ENCODE measurements at regions not wholly inside any gene's neighbourhood (a gene's known extent, or its start where the extent isn't known, plus 50 kb on each side); places are given as distances from the start of the nearest gene placed in this dataset.

GRCh38 chr1:195820925-195821324, 787.3 kb downstream of the KCNT2 start:
- no peaks in the 10 kb centered on the region for H3K9me3 Mint-ChIP-seq
- Histone ChIP-seq H3K4me3 (no peak overlapping the region), H3K27me3 (no peaks in the 10 kb centered on the region), H3K4me2 (no peak overlapping the region), H3K79me2 (ENCODE audit: low read depth) (no peaks in the 10 kb centered on the region), H3K27ac (no peak overlapping the region), H3K9me3 (ENCODE audit: low read depth) (no peaks in the 10 kb centered on the region), H3K36me3 (no peaks in the 10 kb centered on the region), H4K20me1 (ENCODE audit: low read depth) (no peaks in the 10 kb centered on the region), H3K9ac (no peak overlapping the region), H2AFZ (replicated peaks) (no peak overlapping the region), H3K4me1 (no peaks in the 10 kb centered on the region), H3F3A (ENCODE audit: low read depth) (no peaks in the 10 kb centered on the region)
- no peak overlapping the region for H3K27ac Mint-ChIP-seq
- TF ChIP-seq CTCF (IDR thresholded peaks at IDR 0.05), result no peak
- TF ChIP-seq EZH2phosphoT487 (IDR thresholded peaks at IDR 0.05), result no peak
- TF ChIP-seq EZH2 (IDR thresholded peaks at IDR 0.05), result no peak
- no peaks in the 10 kb centered on the region for H3K4me1 Mint-ChIP-seq
- no peaks in the 10 kb centered on the region for H3K27me3 Mint-ChIP-seq (ENCODE audit: insufficient read depth, low read depth)
- H3K4me3 Mint-ChIP-seq, result no peak overlapping the region
- no peaks in the 10 kb centered on the region for H3K36me3 Mint-ChIP-seq
- no peak for DNase-seq (ENCODE audit: low spot score)

DNA sequence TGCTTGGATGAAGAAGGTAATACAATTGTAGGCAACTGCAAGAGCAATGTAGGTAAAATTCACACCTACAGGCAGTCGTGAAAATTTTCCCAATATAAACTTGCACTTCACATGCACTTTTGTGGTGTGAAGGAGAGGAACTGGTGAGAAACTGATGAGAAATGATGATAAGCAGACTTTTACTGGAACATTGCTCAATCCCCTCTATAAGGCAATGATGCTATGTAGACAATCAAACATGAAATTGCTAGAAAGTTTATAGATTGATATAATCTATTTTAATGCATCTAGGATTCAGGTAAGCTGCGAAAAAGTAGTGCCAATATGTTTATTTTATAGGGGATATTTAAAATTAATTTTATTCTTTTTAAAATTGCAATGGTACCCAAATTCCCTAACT, 802.2 kb downstream of the KCNT2 start:
- no peaks in the 10 kb centered on the region for H3K27me3 Mint-ChIP-seq (ENCODE audit: insufficient read depth, low read depth)
- no peak overlapping the region for H3K4me3 Mint-ChIP-seq
- H3K27me3 ChIP-seq, result no peaks in the 10 kb centered on the region
- no peaks in the 10 kb centered on the region for H3K79me2 ChIP-seq (ENCODE audit: low read depth)
- H3K4me2 ChIP-seq, result no peak overlapping the region
- no peak overlapping the region for H2AFZ ChIP-seq (replicated peaks)
- H3K9me3 ChIP-seq (ENCODE audit: low read depth), result no peaks in the 10 kb centered on the region
- no peaks in the 10 kb centered on the region for H3K4me1 ChIP-seq
- no peaks in the 10 kb centered on the region for H3K36me3 Mint-ChIP-seq
- DNase-seq (ENCODE audit: low spot score), result no peak
- no peak overlapping the region for H3K27ac ChIP-seq
- H3F3A ChIP-seq (ENCODE audit: low read depth), result no peaks in the 10 kb centered on the region
- H3K27ac Mint-ChIP-seq, result no peak overlapping the region
- H3K4me3 ChIP-seq, result no peak overlapping the region
- peaks cover 2% of the 10 kb centered on the region for H3K9me3 Mint-ChIP-seq
- no peak for TF ChIP-seq EZH2phosphoT487 (IDR thresholded peaks at IDR 0.05)
- no peak for TF ChIP-seq CTCF (IDR thresholded peaks at IDR 0.05)
- no peak for TF ChIP-seq EZH2 (IDR thresholded peaks at IDR 0.05)
- no peaks in the 10 kb centered on the region for H3K36me3 ChIP-seq
- no peak overlapping the region for H3K9ac ChIP-seq
- H3K4me1 Mint-ChIP-seq, result no peaks in the 10 kb centered on the region
- H4K20me1 ChIP-seq (ENCODE audit: low read depth), result no peaks in the 10 kb centered on the region

DNA sequence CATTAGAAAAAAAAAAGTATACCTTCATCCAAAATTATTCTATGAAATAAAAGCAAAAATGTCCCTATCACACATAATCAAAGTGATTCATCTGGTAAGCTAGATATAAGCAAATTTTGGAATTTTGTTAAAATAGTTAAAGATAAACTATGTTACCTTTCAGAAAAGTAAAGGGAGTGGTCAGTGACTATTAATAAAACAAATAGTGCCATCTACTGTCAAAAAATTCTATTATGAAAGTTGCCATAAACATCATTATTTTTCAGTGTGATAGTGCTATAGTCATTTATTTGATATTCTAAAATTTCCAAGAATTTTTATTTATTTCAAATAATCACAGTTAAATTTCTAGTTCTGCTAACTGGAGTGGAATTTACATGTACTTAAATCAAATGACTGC, 803.7 kb downstream of the KCNT2 start:
- H3K4me3 Mint-ChIP-seq, result no peak overlapping the region
- Histone ChIP-seq H3K4me2 (no peak overlapping the region), H2AFZ (replicated peaks) (no peak overlapping the region)

More for the DNA sequence above, 803.7 kb downstream of the KCNT2 start:
- Histone ChIP-seq H3K79me2 (ENCODE audit: low read depth) (no peaks in the 10 kb centered on the region), H3K9ac (no peak overlapping the region), H3K36me3 (no peaks in the 10 kb centered on the region), H3K9me3 (ENCODE audit: low read depth) (no peaks in the 10 kb centered on the region), H3K27me3 (no peaks in the 10 kb centered on the region), H3K27ac (no peak overlapping the region), H3K4me1 (no peaks in the 10 kb centered on the region), H3K4me3 (no peak overlapping the region), H3F3A (ENCODE audit: low read depth) (no peaks in the 10 kb centered on the region), H4K20me1 (ENCODE audit: low read depth) (no peaks in the 10 kb centered on the region)
- Mint-ChIP-seq H3K27ac (no peak overlapping the region), H3K4me1 (no peaks in the 10 kb centered on the region), H3K27me3 (ENCODE audit: insufficient read depth, low read depth) (no peaks in the 10 kb centered on the region), H3K9me3 (peaks cover 2% of the 10 kb centered on the region), H3K36me3 (no peaks in the 10 kb centered on the region)
- no peak for DNase-seq (ENCODE audit: low spot score)
- TF ChIP-seq CTCF (IDR thresholded peaks at IDR 0.05), result peak; percentile 9
- TF ChIP-seq EZH2phosphoT487 (IDR thresholded peaks at IDR 0.05), result no peak

Measured in neural progenitor cell (in vitro differentiated cells).